DND-41 (cell line): ENCODE measurements at regions not wholly inside any gene's neighbourhood (a gene's known extent, or its start where the extent isn't known, plus 50 kb on each side); places are given as distances from the start of the nearest gene placed in this dataset.

Experiments used
- ATAC-seq: fragments of 200-7000 bp; cut with Tn5 transposase; 3 replicates; pipeline ENCODE4 v1.9.1; 2021; ENCODE audit warnings: low read depth; ENCODE audit not compliant: insufficient read depth
- DNase-seq: peaks from one replicate; pipeline ENCODE4 v3.0.0-alpha.2; 2020
- H2AFZ ChIP-seq: 2 replicates; pipeline ENCODE4 v1.6.0; 2012; ENCODE audit warnings: low read depth, low read length
- H3K27ac ChIP-seq: 2 replicates; pipeline ENCODE4 v1.5.1; 2012; ENCODE audit warnings: low read length, inconsistent platforms
- H3K27me3 ChIP-seq: fragments of 200-600 bp; sonication (generic); 2 replicates; pipeline ENCODE4 v1.6.0; 2012; ENCODE audit warnings: low read length, mild to moderate bottlenecking, inconsistent platforms; ENCODE audit not compliant: insufficient read depth, poor library complexity
- H3K36me3 ChIP-seq: 2 replicates; pipeline ENCODE4 v1.5.1; 2012; ENCODE audit warnings: low read length, inconsistent platforms; ENCODE audit not compliant: insufficient read depth
- H3K4me1 ChIP-seq: 2 replicates; pipeline ENCODE4 v1.5.1; 2012; ENCODE audit warnings: mild to moderate bottlenecking, low read length; ENCODE audit not compliant: insufficient read depth
- H3K4me2 ChIP-seq: 2 replicates; pipeline ENCODE4 v1.6.0; 2012; ENCODE audit warnings: mild to moderate bottlenecking, moderate library complexity, low read length, inconsistent platforms; ENCODE audit not compliant: insufficient read depth
- H3K4me3 ChIP-seq, 2 experiments: fragments of 200-600 bp in 1 of 2; shearing (Covaris generic) in 1 of 2; 2 replicates each; pipeline ENCODE4 v1.5.1; 2012 to 2016; ENCODE audit warnings: inconsistent platforms in 2 of 2, low read length in 2 of 2, mild to moderate bottlenecking in 2 of 2, low read depth in 1 of 2, moderate library complexity in 1 of 2
- H3K79me2 ChIP-seq: 2 replicates; pipeline ENCODE4 v1.6.0; 2012; ENCODE audit warnings: low read length, inconsistent platforms; ENCODE audit not compliant: insufficient read depth
- H3K9ac ChIP-seq: 2 replicates; pipeline ENCODE4 v1.6.0; 2012; ENCODE audit warnings: low read depth, mild to moderate bottlenecking, inconsistent platforms, low read length, moderate library complexity
- H3K9me3 ChIP-seq: 2 replicates; pipeline ENCODE4 v1.5.1; 2012; ENCODE audit warnings: low read length, moderate library complexity, mild to moderate bottlenecking, inconsistent platforms; ENCODE audit not compliant: insufficient read depth, severe bottlenecking
- H4K20me1 ChIP-seq: 2 replicates; pipeline ENCODE4 v1.6.0; 2012; ENCODE audit warnings: low read length; ENCODE audit not compliant: insufficient read depth
- CTCF ChIP-seq: IDR thresholded peaks from 2 replicates; pipeline ENCODE4 v1.5.1; 2012; ENCODE audit warnings: borderline replicate concordance, low read length, moderate library complexity, mild to moderate bottlenecking; ENCODE audit not compliant: poor library complexity, severe bottlenecking; ENCODE audit errors: extremely low read depth
- EZH2 ChIP-seq: IDR thresholded peaks from 3 replicates; pipeline ENCODE4 v1.6.1; 2012; ENCODE audit warnings: borderline replicate concordance, low read depth, mild to moderate bottlenecking, moderate library complexity, low read length, inconsistent platforms; ENCODE audit not compliant: severe bottlenecking

GRCh38 chr16:64174327-64174726, 947.5 kb downstream of the CDH11 start:
- Histone ChIP-seq H3K36me3 (no peaks in the 10 kb centered on the region), H3K79me2 (no peaks in the 10 kb centered on the region), H2AFZ (no peak overlapping the region), H3K4me1 (no peaks in the 10 kb centered on the region), H3K4me3 (no peak overlapping the region), H3K9ac (no peak overlapping the region), H3K27ac (no peak overlapping the region), H3K9me3 (peaks cover 7% of the 10 kb centered on the region), H3K27me3 (no peaks in the 10 kb centered on the region), H3K4me2 (no peak overlapping the region), H4K20me1 (no peaks in the 10 kb centered on the region)
- TF ChIP-seq EZH2: no peak
- TF ChIP-seq CTCF: no peak
- ATAC-seq (no peak), DNase-seq (no peak)

GRCh38 chr16:64172652-64173051, 949.2 kb downstream of the CDH11 start:
- no peaks in the 10 kb centered on the region for H4K20me1 ChIP-seq
- no peaks in the 10 kb centered on the region for H3K36me3 ChIP-seq
- H3K4me2 ChIP-seq: no peak overlapping the region
- DNase-seq (no peak), ATAC-seq (no peak)
- no peaks in the 10 kb centered on the region for H3K27me3 ChIP-seq
- no peak overlapping the region for H3K4me3 ChIP-seq
- no peaks in the 10 kb centered on the region for H3K79me2 ChIP-seq
- H3K9me3 ChIP-seq: no peaks in the 10 kb centered on the region
- H3K4me1 ChIP-seq: no peaks in the 10 kb centered on the region
- no peak overlapping the region for H3K27ac ChIP-seq
- no peak overlapping the region for H3K9ac ChIP-seq
- H2AFZ ChIP-seq: no peak overlapping the region
- TF ChIP-seq CTCF (no peak), EZH2 (no peak)

- TF ChIP-seq EZH2: no peak
- TF ChIP-seq CTCF: no peak
- no peak overlapping the region for H3K27ac ChIP-seq
Measured at GRCh38 chr16:64172226-64172625, 949.6 kb downstream of the CDH11 start.

GRCh38 chr16:64171632-64172031, 950.2 kb downstream of the CDH11 start:
- H3K4me3 ChIP-seq: no peak overlapping the region
- no peaks in the 10 kb centered on the region for H3K4me1 ChIP-seq
- no peak overlapping the region for H3K27ac ChIP-seq
- H3K79me2 ChIP-seq: no peaks in the 10 kb centered on the region
- H3K4me2 ChIP-seq: no peak overlapping the region
- TF ChIP-seq EZH2 (no peak), CTCF (no peak)
- no peak overlapping the region for H2AFZ ChIP-seq
- no peaks in the 10 kb centered on the region for H3K9me3 ChIP-seq
- H3K36me3 ChIP-seq: no peaks in the 10 kb centered on the region
- DNase-seq: no peak
- H4K20me1 ChIP-seq: no peaks in the 10 kb centered on the region
- no peak overlapping the region for H3K9ac ChIP-seq
- no peak for ATAC-seq
- H3K27me3 ChIP-seq: no peaks in the 10 kb centered on the region

More at GRCh38 chr16:64172226-64172625, 949.6 kb downstream of the CDH11 start:
- ATAC-seq (no peak), DNase-seq (no peak)
- Histone ChIP-seq H3K4me3 (no peak overlapping the region), H2AFZ (no peak overlapping the region), H3K9me3 (no peaks in the 10 kb centered on the region), H3K36me3 (no peaks in the 10 kb centered on the region), H3K27me3 (no peaks in the 10 kb centered on the region), H3K79me2 (no peaks in the 10 kb centered on the region), H3K9ac (no peak overlapping the region), H3K4me1 (no peaks in the 10 kb centered on the region), H3K4me2 (no peak overlapping the region), H4K20me1 (no peaks in the 10 kb centered on the region)
